NCI-H2196 (cell line): ENCODE measurements at regions not wholly inside any gene's neighbourhood (a gene's known extent, or its start where the extent isn't known, plus 50 kb on each side); places are given as distances from the start of the nearest gene placed in this dataset.
"Not testable (repeated sequence)": the region's sequence is repeated elsewhere in the genome, so short reads cannot be mapped to it uniquely, and the experiment has no call there.

Experiments
- DNase-seq: peaks from one replicate; lab custom pipeline; 2025; ENCODE audit not compliant: unreplicated experiment; lab: John Stamatoyannopoulos, UW

GRCh38 chr13:103695320-103695719 lies 629.1 kb upstream of the SLC10A2 start:
- DNase-seq = no peak

- DNase-seq = no peak
Observed at GRCh38 chr13:103694471-103694870, 628.3 kb upstream of the SLC10A2 start.

- no peak for DNase-seq
Observed at GRCh38 chr13:103694033-103694432, 627.8 kb upstream of the SLC10A2 start.

- no peak for DNase-seq
Observed at GRCh38 chr13:103692442-103692841, 626.2 kb upstream of the SLC10A2 start.

GRCh38 chr13:103676329-103676728 lies 610.1 kb upstream of the SLC10A2 start:
- no peak for DNase-seq

- DNase-seq = no peak
Observed at GRCh38 chr13:103671547-103671946, 605.3 kb upstream of the SLC10A2 start.

- no peak for DNase-seq
Observed at GRCh38 chr13:103663996-103664395, 597.8 kb upstream of the SLC10A2 start.

- DNase-seq = no peak
Observed at GRCh38 chr13:103656311-103656710, 590.1 kb upstream of the SLC10A2 start.

GRCh38 chr13:103640606-103641005 lies 574.4 kb upstream of the SLC10A2 start:
- DNase-seq = no peak

GRCh38 chr13:103639326-103639725 lies 573.1 kb upstream of the SLC10A2 start:
- no peak for DNase-seq

- no peak for DNase-seq
Observed at GRCh38 chr13:103638706-103639105, 572.5 kb upstream of the SLC10A2 start.

- DNase-seq = no peak
Observed at GRCh38 chr13:103634066-103634465, 567.8 kb upstream of the SLC10A2 start.

- no peak for DNase-seq
Observed at GRCh38 chr13:103625194-103625593, 559.0 kb upstream of the SLC10A2 start.

GRCh38 chr13:103618151-103618550 lies 551.9 kb upstream of the SLC10A2 start:
- no peak for DNase-seq

- DNase-seq = no peak
Observed at GRCh38 chr13:103615771-103616170, 549.6 kb upstream of the SLC10A2 start.

GRCh38 chr13:103614761-103615160 lies 548.5 kb upstream of the SLC10A2 start:
- DNase-seq = no peak

GRCh38 chr13:103607995-103608394 lies 541.8 kb upstream of the SLC10A2 start:
- DNase-seq = no peak

GRCh38 chr13:103605546-103606326 lies 539.5 kb upstream of the SLC10A2 start:
- DNase-seq = no peak

GRCh38 chr13:103599870-103600269 lies 533.7 kb upstream of the SLC10A2 start:
- not testable (repeated sequence) for DNase-seq

GRCh38 chr13:103598671-103599070 lies 532.5 kb upstream of the SLC10A2 start:
- DNase-seq = no peak

- DNase-seq = no peak
Observed at GRCh38 chr13:103573446-103573845, 507.2 kb upstream of the SLC10A2 start.

GRCh38 chr13:103568314-103568713 lies 502.1 kb upstream of the SLC10A2 start:
- DNase-seq = no peak

GRCh38 chr13:103557878-103558277 lies 491.7 kb upstream of the SLC10A2 start:
- DNase-seq = no peak
